Keratinocyte (primary cell): ENCODE measurements at regions not wholly inside any gene's neighbourhood (a gene's known extent, or its start where the extent isn't known, plus 50 kb on each side); places are given as distances from the start of the nearest gene placed in this dataset.

ENCODE experiments used
- DNase-seq: peaks from one replicate; pipeline ENCODE4 v3.0.0-alpha.2; 2011; ENCODE audit warnings: low read depth, missing footprints, low spot score
- FAIRE-seq: peaks from 2 replicates; lab custom pipeline; 2011; peaks lifted over from hg19 to GRCh38; lab: Jason Lieb, UNC
- H2AFZ ChIP-seq: 2 replicates; pipeline ENCODE4 v1.6.0; 2012; ENCODE audit warnings: low read length, control low read depth, inconsistent platforms; ENCODE audit not compliant: control insufficient read depth
- H3K27ac ChIP-seq: 2 replicates; pipeline ENCODE4 v1.5.1; 2011; ENCODE audit warnings: low read length; ENCODE audit not compliant: control insufficient read depth, insufficient read depth
- H3K27me3 ChIP-seq: 3 replicates; pipeline ENCODE4 v1.6.0; 2011; ENCODE audit warnings: low read length; ENCODE audit not compliant: control insufficient read depth, insufficient read depth; ENCODE audit errors: extremely low read depth
- H3K36me3 ChIP-seq, 2 experiments: 2 replicates in 1 of 2; 3 replicates in 1 of 2; pipeline ENCODE4 v1.5.1; 2011; ENCODE audit warnings: low read length in 2 of 2, mild to moderate bottlenecking in 1 of 2; ENCODE audit not compliant: control insufficient read depth in 2 of 2, insufficient read depth in 2 of 2; ENCODE audit errors: extremely low read depth in 1 of 2
- H3K4me1 ChIP-seq: 3 replicates; pipeline ENCODE4 v1.5.1; 2011; ENCODE audit warnings: low read length; ENCODE audit not compliant: control insufficient read depth, insufficient read depth; ENCODE audit errors: extremely low read depth
- H3K4me2 ChIP-seq: 3 replicates; pipeline ENCODE4 v1.6.0; 2011; ENCODE audit warnings: low read depth, low read length; ENCODE audit not compliant: control insufficient read depth, insufficient read depth; ENCODE audit errors: extremely low read depth
- H3K4me3 ChIP-seq, 3 experiments: fragments of 200-600 bp in 1 of 3; sonication (generic) in 1 of 3; 2 replicates in 2 of 3; 3 replicates in 1 of 3; pipeline ENCODE4 v1.5.1; 2011 to 2016; ENCODE audit warnings: low read length in 3 of 3, mild to moderate bottlenecking in 3 of 3, control low read depth in 2 of 3, inconsistent platforms in 1 of 3, low read depth in 1 of 3, mixed read lengths in 1 of 3, mixed run types in 1 of 3, moderate library complexity in 1 of 3; ENCODE audit not compliant: control insufficient read depth in 2 of 3, insufficient read depth in 2 of 3; ENCODE audit errors: extremely low read depth in 1 of 3
- H3K79me2 ChIP-seq: 2 replicates; pipeline ENCODE4 v1.6.0; 2012; ENCODE audit warnings: low read length; ENCODE audit not compliant: control insufficient read depth, insufficient read depth
- H3K9ac ChIP-seq: 3 replicates; pipeline ENCODE4 v1.6.0; 2011; ENCODE audit warnings: low read length; ENCODE audit not compliant: control insufficient read depth, insufficient read depth; ENCODE audit errors: extremely low read depth
- H3K9me1 ChIP-seq: 3 replicates; pipeline ENCODE4 v1.6.0; 2011; ENCODE audit warnings: low read length; ENCODE audit not compliant: control insufficient read depth, insufficient read depth; ENCODE audit errors: extremely low read depth
- H3K9me3 ChIP-seq: 2 replicates; pipeline ENCODE4 v1.5.1; 2012; ENCODE audit warnings: low read depth, low read length; ENCODE audit not compliant: control insufficient read depth
- H4K20me1 ChIP-seq: 3 replicates; pipeline ENCODE4 v1.6.0; 2011; ENCODE audit warnings: low read length; ENCODE audit not compliant: control insufficient read depth, insufficient read depth; ENCODE audit errors: extremely low read depth
- EZH2 ChIP-seq: IDR thresholded peaks from one replicate; pipeline ENCODE4 v1.6.1; 2012; ENCODE audit warnings: inconsistent platforms, mild to moderate bottlenecking, low read length, moderate library complexity
- dilution Hi-C: fragments of 300-500 bp; cut with MboI; formaldehyde crosslinking; loops from one replicate; pipeline ENCODE4 v1.7.0; 2020; ENCODE audit warnings: low sequenced_read_pairs; ENCODE audit not compliant: extremely low pct_ligation_motif_present
- TF ChIP-seq, protein P1 (sequence below), 3 experiments: IDR thresholded peaks in 1 of 3; conservative IDR thresholded peaks in 1 of 3; optimal IDR thresholded peaks in 1 of 3; 2 replicates in 2 of 3; 3 replicates in 1 of 3; pipeline versions ENCODE3 to v1.5.1; 2011; ENCODE audit warnings: low read length in 3 of 3, mild to moderate bottlenecking in 3 of 3, moderate library complexity in 2 of 3, control low read depth in 1 of 3, inconsistent platforms in 1 of 3; ENCODE audit not compliant: insufficient read depth in 2 of 3; ENCODE audit errors: extremely low read depth in 1 of 3

DNA sequence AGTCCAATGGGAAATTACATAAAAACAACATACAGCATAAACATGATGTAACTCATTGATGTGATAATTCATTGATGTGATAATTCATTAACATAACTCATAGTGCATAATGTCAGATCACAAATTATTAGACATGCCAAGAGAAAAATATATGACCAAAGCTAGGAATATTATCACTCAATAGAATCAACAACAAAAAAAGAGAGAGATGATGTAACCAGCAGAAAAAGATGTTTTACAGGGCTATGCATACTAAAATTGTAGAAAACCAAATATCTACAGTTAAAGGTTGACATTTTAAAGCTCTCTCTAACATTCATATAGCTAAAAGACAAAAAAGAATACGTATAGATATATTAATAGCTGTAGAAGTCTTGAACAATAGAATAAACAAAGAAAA, 1067.2 kb upstream of the ADGRB3 start:
- Histone ChIP-seq H3K9me3 (no peaks in the 10 kb centered on the region), H3K4me2 (no peak overlapping the region), H3K36me3 (no peaks in the 10 kb centered on the region), H3K9me1 (no peaks in the 10 kb centered on the region), H2AFZ (no peak overlapping the region), H3K27ac (no peak overlapping the region), H4K20me1 (no peaks in the 10 kb centered on the region), H3K9ac (no peak overlapping the region), H3K27me3 (no peaks in the 10 kb centered on the region), H3K4me3 (no peak overlapping the region), H3K79me2 (no peaks in the 10 kb centered on the region), H3K4me1 (no peaks in the 10 kb centered on the region)
- FAIRE-seq (no peak), DNase-seq (no peak)
- dilution Hi-C loops = no loop called here
- no peak for TF ChIP-seq EZH2
- TF ChIP-seq, protein P1, sequence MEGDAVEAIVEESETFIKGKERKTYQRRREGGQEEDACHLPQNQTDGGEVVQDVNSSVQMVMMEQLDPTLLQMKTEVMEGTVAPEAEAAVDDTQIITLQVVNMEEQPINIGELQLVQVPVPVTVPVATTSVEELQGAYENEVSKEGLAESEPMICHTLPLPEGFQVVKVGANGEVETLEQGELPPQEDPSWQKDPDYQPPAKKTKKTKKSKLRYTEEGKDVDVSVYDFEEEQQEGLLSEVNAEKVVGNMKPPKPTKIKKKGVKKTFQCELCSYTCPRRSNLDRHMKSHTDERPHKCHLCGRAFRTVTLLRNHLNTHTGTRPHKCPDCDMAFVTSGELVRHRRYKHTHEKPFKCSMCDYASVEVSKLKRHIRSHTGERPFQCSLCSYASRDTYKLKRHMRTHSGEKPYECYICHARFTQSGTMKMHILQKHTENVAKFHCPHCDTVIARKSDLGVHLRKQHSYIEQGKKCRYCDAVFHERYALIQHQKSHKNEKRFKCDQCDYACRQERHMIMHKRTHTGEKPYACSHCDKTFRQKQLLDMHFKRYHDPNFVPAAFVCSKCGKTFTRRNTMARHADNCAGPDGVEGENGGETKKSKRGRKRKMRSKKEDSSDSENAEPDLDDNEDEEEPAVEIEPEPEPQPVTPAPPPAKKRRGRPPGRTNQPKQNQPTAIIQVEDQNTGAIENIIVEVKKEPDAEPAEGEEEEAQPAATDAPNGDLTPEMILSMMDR (optimal IDR thresholded peaks at IDR 0.05 in 1 of 3, IDR thresholded peaks at IDR 0.05 in 1 of 3, conservative IDR thresholded peaks at IDR 0.05 in 1 of 3; ENCODE audit: extremely low read depth in 1 of 3, insufficient read depth in 2 of 3, low read length in 3 of 3) = no peak

DNA sequence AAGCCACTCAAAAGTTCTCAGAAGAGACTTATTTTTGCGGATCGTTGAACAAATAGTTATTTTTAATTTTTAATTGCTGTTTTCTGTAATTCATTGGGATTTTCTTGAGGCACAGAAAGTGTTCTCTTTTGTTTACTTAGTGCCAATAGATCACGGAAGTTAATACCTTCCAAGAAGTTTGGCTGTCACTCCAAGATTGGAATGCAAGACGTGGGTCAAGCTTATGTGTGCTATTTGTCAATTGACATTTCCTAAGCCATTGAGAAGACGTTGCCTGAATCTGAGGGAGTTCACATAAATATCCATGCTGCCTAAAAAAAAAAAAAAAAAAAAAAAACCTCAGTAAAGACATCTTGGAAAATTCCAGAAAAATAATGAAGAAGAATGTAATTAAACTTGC, 1071.4 kb upstream of the ADGRB3 start:
- Histone ChIP-seq H3K9ac (no peak overlapping the region), H3K4me2 (no peak overlapping the region), H3K27ac (no peak overlapping the region), H3K9me1 (no peaks in the 10 kb centered on the region), H3K36me3 (no peaks in the 10 kb centered on the region), H3K4me3 (no peak overlapping the region), H2AFZ (no peak overlapping the region), H4K20me1 (no peaks in the 10 kb centered on the region), H3K4me1 (no peaks in the 10 kb centered on the region), H3K27me3 (no peaks in the 10 kb centered on the region), H3K79me2 (no peaks in the 10 kb centered on the region), H3K9me3 (no peaks in the 10 kb centered on the region)
- dilution Hi-C loops = no loop called here
- DNase-seq = no peak
- no peak for TF ChIP-seq EZH2
- TF ChIP-seq, protein P1 (optimal IDR thresholded peaks at IDR 0.05 in 1 of 3, IDR thresholded peaks at IDR 0.05 in 1 of 3, conservative IDR thresholded peaks at IDR 0.05 in 1 of 3; ENCODE audit: extremely low read depth in 1 of 3, insufficient read depth in 2 of 3, low read length in 3 of 3) = no peak
- no peak for FAIRE-seq
